NB4 (cell line): ENCODE measurements at regions not wholly inside any gene's neighbourhood (a gene's known extent, or its start where the extent isn't known, plus 50 kb on each side); places are given as distances from the start of the nearest gene placed in this dataset.

Source experiments
- DNase-seq: peaks from one replicate; pipeline ENCODE4 v3.0.0; 2010; ENCODE audit warnings: low read depth
- H3K4me3 ChIP-seq: one replicate; pipeline ENCODE4 v1.5.1; 2011; ENCODE audit warnings: mild to moderate bottlenecking, low read depth, low read length, moderate library complexity
- CTCF ChIP-seq: IDR thresholded peaks from one replicate; pipeline ENCODE4 v1.5.1; 2012; ENCODE audit warnings: low read depth, low read length
- MAX ChIP-seq: IDR thresholded peaks from 2 replicates; pipeline ENCODE4 v1.6.1; 2011; ENCODE audit warnings: low read depth, low read length
- MYC ChIP-seq: IDR thresholded peaks from 2 replicates; pipeline ENCODE4 v1.6.1; 2011; ENCODE audit warnings: low read depth, low read length
- POLR2A ChIP-seq: IDR thresholded peaks from 2 replicates; pipeline ENCODE4 v1.6.1; 2011; ENCODE audit warnings: mild to moderate bottlenecking; ENCODE audit not compliant: insufficient read length; ENCODE audit errors: extremely low read depth

GRCh38 chr2:162926907-162927306 lies 88.3 kb upstream of the KCNH7 start:
- no peak for DNase-seq
- H3K4me3 ChIP-seq = no peak overlapping the region
- TF ChIP-seq MAX = no peak
- TF ChIP-seq POLR2A = no peak
- no peak for TF ChIP-seq CTCF
- no peak for TF ChIP-seq MYC

- TF ChIP-seq MAX (no peak), POLR2A (no peak), MYC (no peak), CTCF (no peak)
- no peak overlapping the region for H3K4me3 ChIP-seq
- no peak for DNase-seq
These were observed 87.9 kb upstream of the KCNH7 start for GRCh38 chr2:162926501-162926900.

GRCh38 chr2:162925595-162925994 lies 87.0 kb upstream of the KCNH7 start:
- DNase-seq = no peak
- no peak overlapping the region for H3K4me3 ChIP-seq
- TF ChIP-seq CTCF (no peak), POLR2A (no peak), MYC (no peak), MAX (no peak)

GRCh38 chr2:162919111-162919510 lies 80.5 kb upstream of the KCNH7 start:
- no peak for DNase-seq
- TF ChIP-seq POLR2A (no peak), CTCF (no peak), MAX (no peak), MYC (no peak)
- no peak overlapping the region for H3K4me3 ChIP-seq

- TF ChIP-seq CTCF (no peak), POLR2A (no peak), MAX (no peak), MYC (no peak)
- no peak overlapping the region for H3K4me3 ChIP-seq
- peak; percentile 75 for DNase-seq
These were observed 79.1 kb upstream of the KCNH7 start for GRCh38 chr2:162917626-162918025.

- no peak for TF ChIP-seq MAX
- no peak for TF ChIP-seq POLR2A
- no peak for TF ChIP-seq MYC
- no peak for TF ChIP-seq CTCF
- no peak for DNase-seq
- H3K4me3 ChIP-seq = no peak overlapping the region
These were observed 77.8 kb upstream of the KCNH7 start for GRCh38 chr2:162916286-162916801.
